HG03571 (cell line): ENCODE measurements at regions not wholly inside any gene's neighbourhood (a gene's known extent, or its start where the extent isn't known, plus 50 kb on each side); places are given as distances from the start of the nearest gene placed in this dataset.

ENCODE experiments used
- ATAC-seq: cut with Tn5 transposase; IDR thresholded peaks from one replicate; pipeline ENCODE4 v1.9.1; 2021; ENCODE audit not compliant: unreplicated experiment

DNA sequence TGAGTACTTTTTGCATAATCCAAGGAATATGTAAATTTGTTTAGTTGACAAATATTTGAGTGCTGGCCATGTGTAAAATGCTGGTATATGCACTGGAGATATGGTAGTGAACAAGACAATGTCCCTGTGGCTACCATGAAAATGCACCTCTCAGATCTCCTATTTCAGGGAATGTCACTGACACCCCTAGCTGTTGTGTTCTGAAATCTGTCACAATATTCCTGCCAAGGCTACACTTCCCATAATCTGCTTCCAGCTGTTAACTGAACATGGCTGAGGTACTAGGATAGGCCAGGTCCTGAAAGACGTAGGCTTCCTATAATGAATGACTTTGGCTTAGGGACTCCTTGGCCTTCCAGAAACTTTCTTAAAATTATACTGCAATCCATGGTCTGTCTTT lies 197.8 kb downstream of the ZNF648 start:
- ATAC-seq, result no peak

DNA sequence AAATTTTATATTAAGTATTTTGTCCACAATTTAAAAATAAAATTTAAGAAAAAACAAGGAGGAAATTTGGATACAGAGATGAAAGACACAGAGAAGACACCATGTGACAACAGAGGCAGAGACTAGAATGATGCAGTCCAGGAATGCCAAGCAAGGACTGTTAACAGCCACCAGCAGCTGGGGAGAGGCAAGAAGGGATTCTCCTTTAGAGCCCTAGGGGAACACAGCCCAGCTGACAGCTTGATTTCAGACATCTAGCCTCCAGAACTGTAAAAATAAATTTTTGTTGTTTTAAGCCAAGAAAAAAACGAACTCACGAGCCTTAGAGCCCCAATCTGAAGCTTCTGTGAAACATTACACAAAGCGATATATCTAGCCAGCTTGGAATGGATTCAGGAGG lies 198.5 kb downstream of the ZNF648 start:
- ATAC-seq, result no peak

DNA sequence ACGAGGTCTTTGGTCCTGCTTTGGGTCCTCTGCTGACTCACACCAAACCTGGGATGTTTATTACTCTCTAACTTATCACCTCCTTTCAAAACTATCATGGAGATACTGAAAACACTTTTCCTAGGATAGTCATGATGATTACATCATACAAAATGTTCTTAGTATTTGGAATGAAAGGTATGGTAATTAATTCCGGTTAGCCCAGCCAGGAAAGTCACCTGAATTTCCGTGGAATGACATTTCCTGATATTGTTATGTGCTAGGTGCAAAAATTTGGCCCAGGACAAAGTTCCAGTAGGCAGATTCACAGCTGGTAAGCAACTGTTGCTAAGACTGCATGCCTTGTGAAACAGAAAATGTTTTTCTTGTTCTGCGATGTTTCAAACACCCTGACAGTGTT lies 203.4 kb downstream of the ZNF648 start:
- ATAC-seq, result no peak
